ENCODE measurements at regions not wholly inside any gene's neighbourhood (a gene's known extent, or its start where the extent isn't known, plus 50 kb on each side); places are given as distances from the start of the nearest gene placed in this dataset.

- TF ChIP-seq, protein P1, sequence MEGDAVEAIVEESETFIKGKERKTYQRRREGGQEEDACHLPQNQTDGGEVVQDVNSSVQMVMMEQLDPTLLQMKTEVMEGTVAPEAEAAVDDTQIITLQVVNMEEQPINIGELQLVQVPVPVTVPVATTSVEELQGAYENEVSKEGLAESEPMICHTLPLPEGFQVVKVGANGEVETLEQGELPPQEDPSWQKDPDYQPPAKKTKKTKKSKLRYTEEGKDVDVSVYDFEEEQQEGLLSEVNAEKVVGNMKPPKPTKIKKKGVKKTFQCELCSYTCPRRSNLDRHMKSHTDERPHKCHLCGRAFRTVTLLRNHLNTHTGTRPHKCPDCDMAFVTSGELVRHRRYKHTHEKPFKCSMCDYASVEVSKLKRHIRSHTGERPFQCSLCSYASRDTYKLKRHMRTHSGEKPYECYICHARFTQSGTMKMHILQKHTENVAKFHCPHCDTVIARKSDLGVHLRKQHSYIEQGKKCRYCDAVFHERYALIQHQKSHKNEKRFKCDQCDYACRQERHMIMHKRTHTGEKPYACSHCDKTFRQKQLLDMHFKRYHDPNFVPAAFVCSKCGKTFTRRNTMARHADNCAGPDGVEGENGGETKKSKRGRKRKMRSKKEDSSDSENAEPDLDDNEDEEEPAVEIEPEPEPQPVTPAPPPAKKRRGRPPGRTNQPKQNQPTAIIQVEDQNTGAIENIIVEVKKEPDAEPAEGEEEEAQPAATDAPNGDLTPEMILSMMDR (IDR thresholded peaks at IDR 0.05; ENCODE audit: insufficient read depth, low read depth, low read length): no peak
- no peak for TF ChIP-seq EZH2 (IDR thresholded peaks at IDR 0.05; ENCODE audit: insufficient read depth, low read length)
These were observed 162.2 kb upstream of the SETMAR start for GRCh38 chr3:4140921-4141320.

Data from astrocyte (in vitro differentiated cells and primary cell).